ENCODE measurements at regions not wholly inside any gene's neighbourhood (a gene's known extent, or its start where the extent isn't known, plus 50 kb on each side); places are given as distances from the start of the nearest gene placed in this dataset.

- no peak for TF ChIP-seq REST (IDR thresholded peaks at IDR 0.05; ENCODE audit: low read depth)
- TF ChIP-seq NFIC (IDR thresholded peaks at IDR 0.05) = no peak
- TF ChIP-seq CEBPB (IDR thresholded peaks at IDR 0.05) = no peak
- no peak for TF ChIP-seq EGR1 (IDR thresholded peaks at IDR 0.05)
- no peak for TF ChIP-seq YY1 (IDR thresholded peaks at IDR 0.05; ENCODE audit: low read depth)
- TF ChIP-seq TCF12 (IDR thresholded peaks at IDR 0.05; ENCODE audit: low read depth) = no peak
- no peak for TF ChIP-seq MAX (IDR thresholded peaks at IDR 0.05)
- no peak for TF ChIP-seq TAF1 (IDR thresholded peaks at IDR 0.05; ENCODE audit: low read depth)
These were observed 202.2 kb downstream of the AEBP2 start for GRCh38 chr12:19641235-19642080.
